Ovary (tissue), 7 donors: ENCODE measurements at regions not wholly inside any gene's neighbourhood (a gene's known extent, or its start where the extent isn't known, plus 50 kb on each side); places are given as distances from the start of the nearest gene placed in this dataset.

ENCODE experiments used
- DNase-seq, 5 donors: peaks; one replicate each; pipeline ENCODE4 v3.0.0-alpha.2; 2019 to 2020
- H3K27ac ChIP-seq, 2 donors: fragments of 200-600 bp; one replicate each; pipeline versions ENCODE4 v1.5.1 to v1.8.0; 2019 to 2022
- H3K27me3 ChIP-seq: fragments of 200-600 bp; one replicate; pipeline ENCODE4 v1.8.0; 2022
- H3K36me3 ChIP-seq: fragments of 200-600 bp; sonication (generic); one replicate; pipeline ENCODE4 v1.5.1; 2019
- H3K4me1 ChIP-seq: one replicate; pipeline ENCODE4 v1.8.1; 2013; ENCODE audit warnings: mild to moderate bottlenecking, moderate library complexity; ENCODE audit not compliant: insufficient read depth
- H3K4me3 ChIP-seq: fragments of 200-600 bp; sonication (generic); one replicate; pipeline ENCODE4 v1.5.1; 2017
- H3K9me3 ChIP-seq, 2 donors: fragments of 200-600 bp in 1 of 2; sonication (generic) in 1 of 2; one replicate each; pipeline versions ENCODE4 v1.5.1 to v1.8.1; 2013 to 2019; ENCODE audit warnings: mild to moderate bottlenecking in 1 of 2, moderate library complexity in 1 of 2
- CTCF ChIP-seq, 3 donors: fragments of 450-650 bp in 2 of 3; fragments of 200-600 bp in 1 of 3; IDR thresholded peaks; one replicate each; pipeline versions ENCODE4 v1.5.1 to v1.8.0; 2016 to 2022; ENCODE audit warnings: antibody characterized with exemption in 3 of 3, mild to moderate bottlenecking in 1 of 3
- EP300 ChIP-seq: sonication (generic); formaldehyde crosslinking; IDR thresholded peaks from one replicate; pipeline ENCODE4 v1.6.1; 2017; ENCODE audit warnings: antibody characterized with exemption
- POLR2A ChIP-seq: fragments of 450-650 bp; IDR thresholded peaks from one replicate; pipeline ENCODE4 v1.6.1; 2017; ENCODE audit warnings: antibody characterized with exemption, mild to moderate bottlenecking, moderate library complexity
- WGBS, 3 donors: extraction: QIAGEN DNeasy Blood & Tissue Kit in 1 of 3; methylation state at CpG; one replicate each; pipeline versions ENCODE4 v1.1.5 to v1.1.7; 2013 to 2017; 5-methylcytosine and 5-hydroxymethylcytosine counted together
- intact Hi-C, 4 donors: fragments of 100-400 bp; cut with DNase I; formaldehyde crosslinking; loops; one replicate each; pipeline versions ENCODE4 v1.11.0 to v1.15.1; 2022 to 2023
- donor health status: DM: no; HTN: no; CAD: no; lungs with moderate emphysema.
- donor health status: DM: no; HTN: no; CAD: no.
- donor health status: Bipolar disorder and iron deficiency.
- donor health status: DM: no; HTN: no; CAD: no.
- donor health status: DM: yes; HTN: yes; CAD: no.

GRCh38 chr10:58068809-58069208, 198.9 kb downstream of the IPMK start:
- intact Hi-C loops, result loop anchor here in 2 of 4 donors (10.0 kb wide), 2 partner anchors 724 to 734 kb away; no protein-coding TSS in a partner anchor
- TF ChIP-seq POLR2A (no peak), EP300 (no peak), CTCF (IDR thresholded peaks at IDR 0.05) (no peak)
- Histone ChIP-seq H3K36me3 (no peaks in the 10 kb centered on the region), H3K4me1 (no peaks in the 10 kb centered on the region), H3K27me3 (no peaks in the 10 kb centered on the region), H3K27ac (no peak overlapping the region), H3K4me3 (no peak overlapping the region), H3K9me3 (no peaks in the 10 kb centered on the region)
- WGBS, 3 donors, result 90 to 100% (median 92%) methylated on average over 2 of the region's 2 CpGs
- DNase-seq, result no peak

GRCh38 chr10:58066979-58067378, 200.7 kb downstream of the IPMK start:
- no peak for DNase-seq
- Histone ChIP-seq H3K4me1 (no peaks in the 10 kb centered on the region), H3K27ac (no peak overlapping the region), H3K4me3 (no peak overlapping the region), H3K9me3 (no peaks in the 10 kb centered on the region), H3K36me3 (no peaks in the 10 kb centered on the region), H3K27me3 (no peaks in the 10 kb centered on the region)
- TF ChIP-seq CTCF (IDR thresholded peaks at IDR 0.05) (no peak), EP300 (no peak), POLR2A (no peak)
- intact Hi-C loops, result loop anchor here in 2 of 4 donors (10.0 kb wide), 2 partner anchors 722 to 732 kb away; no protein-coding TSS in a partner anchor
- WGBS, 3 donors, result 70 to 82% (median 78%) methylated on average over 3 to 4 of the region's 4 CpGs

GRCh38 chr10:58066126-58066525, 201.6 kb downstream of the IPMK start:
- 35 to 52% (median 51%) methylated on average over 4 of the region's 4 CpGs for WGBS, 3 donors
- H3K9me3 ChIP-seq, result no peaks in the 10 kb centered on the region
- H3K27ac ChIP-seq, result no peak overlapping the region
- no peak overlapping the region for H3K4me3 ChIP-seq
- H3K36me3 ChIP-seq, result no peaks in the 10 kb centered on the region
- TF ChIP-seq POLR2A (no peak), CTCF (IDR thresholded peaks at IDR 0.05) (no peak), EP300 (no peak)
- no peaks in the 10 kb centered on the region for H3K4me1 ChIP-seq
- no peak for DNase-seq
- intact Hi-C loops, result loop anchor here in 2 of 4 donors (10.0 kb wide), 2 partner anchors 721 to 731 kb away; no protein-coding TSS in a partner anchor
- no peaks in the 10 kb centered on the region for H3K27me3 ChIP-seq

GRCh38 chr10:58065529-58065815, 202.2 kb downstream of the IPMK start:
- Histone ChIP-seq H3K4me3 (no peak overlapping the region), H3K4me1 (no peaks in the 10 kb centered on the region), H3K27ac (no peak overlapping the region), H3K36me3 (no peaks in the 10 kb centered on the region), H3K9me3 (no peaks in the 10 kb centered on the region), H3K27me3 (no peaks in the 10 kb centered on the region)
- intact Hi-C loops, result loop anchor here in 2 of 4 donors (10.0 kb wide), 2 partner anchors 721 to 731 kb away; no protein-coding TSS in a partner anchor
- no peak for DNase-seq
- WGBS, 3 donors, result 25 to 50% (median 28%) methylated on average over 6 of the region's 6 CpGs
- TF ChIP-seq EP300, result no peak
- no peak for TF ChIP-seq CTCF (IDR thresholded peaks at IDR 0.05)
- no peak for TF ChIP-seq POLR2A
